Upper lobe of left lung (tissue), 4 donors: ENCODE measurements at regions not wholly inside any gene's neighbourhood (a gene's known extent, or its start where the extent isn't known, plus 50 kb on each side); places are given as distances from the start of the nearest gene placed in this dataset.

Experiments used
- CTCF ChIP-seq, 6 experiments: fragments of 450-650 bp in 4 of 6; fragments of 200-600 bp in 2 of 6; sonication (generic) in 2 of 6; IDR thresholded peaks; one replicate each; pipeline ENCODE4 v1.5.1; 2016 to 2019; ENCODE audit warnings: antibody characterized with exemption in 6 of 6
- EP300 ChIP-seq, 4 donors: sonication (generic); formaldehyde crosslinking; IDR thresholded peaks; one replicate each; pipeline ENCODE4 v1.5.1; 2017; ENCODE audit warnings: antibody characterized with exemption in 4 of 4, control low read depth in 2 of 4
- POLR2A ChIP-seq, 4 donors: fragments of 450-650 bp; IDR thresholded peaks; one replicate each; pipeline ENCODE4 v1.5.1; 2016 to 2017; ENCODE audit warnings: antibody characterized with exemption in 4 of 4, mild to moderate bottlenecking in 2 of 4
- POLR2AphosphoS5 ChIP-seq, 2 donors: sonication (generic); formaldehyde crosslinking; IDR thresholded peaks; one replicate each; pipeline ENCODE4 v1.5.1; 2017; ENCODE audit warnings: antibody characterized with exemption in 2 of 2

GRCh38 chrX:39850209-39850608 is 247.5 kb downstream of the BCOR start:
- TF ChIP-seq CTCF (IDR thresholded peaks at IDR 0.05) (no peak), POLR2A (IDR thresholded peaks at IDR 0.05) (no peak), POLR2AphosphoS5 (IDR thresholded peaks at IDR 0.05) (no peak), EP300 (IDR thresholded peaks at IDR 0.05) (no peak)
